ENCODE measurements at regions not wholly inside any gene's neighbourhood (a gene's known extent, or its start where the extent isn't known, plus 50 kb on each side); places are given as distances from the start of the nearest gene placed in this dataset.

DNA sequence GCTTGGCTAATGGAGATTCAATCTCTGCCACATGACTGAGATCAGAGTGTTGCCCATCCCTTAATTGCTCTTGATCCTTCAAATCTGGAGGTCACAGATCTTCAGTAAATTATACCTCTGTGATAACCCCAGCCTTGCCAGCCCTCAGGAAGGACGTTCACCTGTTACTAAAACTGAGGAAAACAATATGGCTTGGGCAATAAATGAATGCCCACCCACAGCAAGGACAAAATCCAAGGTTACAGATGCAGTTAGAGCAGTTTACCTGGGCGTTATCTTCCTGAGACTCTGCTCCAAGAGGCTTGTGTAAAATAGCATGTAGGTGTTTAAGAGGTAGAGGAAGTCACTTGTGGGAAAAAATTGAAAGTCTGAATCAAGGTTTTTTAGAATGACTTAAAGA is 69.3 kb upstream of the MAOA start:
- Histone ChIP-seq H3K9me3 (no peaks in the 10 kb centered on the region), H3K4me3 (ENCODE audit: low read depth, low read length) (no peak overlapping the region), H3K27me3 (replicated peaks; ENCODE audit: control insufficient read depth, insufficient read depth, low read length) (no peaks in the 10 kb centered on the region), H3K4me1 (peaks cover 5% of the 10 kb centered on the region; the same call in 1 of the 2 replicates), H3K36me3 (ENCODE audit: control insufficient read depth, insufficient read depth, low read length) (no peaks in the 10 kb centered on the region)
- POLR2A ChIA-PET, result no interaction called here
- BruUV-seq (replicated peaks), result no TSS peak
- DNase-seq, result no peak
- CTCF ChIA-PET, result no interaction called here
- no peak overlapping the region for H3K27ac Mint-ChIP-seq (ENCODE audit: unreplicated experiment)
- no peaks in the 10 kb centered on the region for H3K27me3 Mint-ChIP-seq (ENCODE audit: insufficient read depth, unreplicated experiment)
- H3K4me3 Mint-ChIP-seq (ENCODE audit: unreplicated experiment), result no peak overlapping the region
- no peaks in the 10 kb centered on the region for H3K36me3 Mint-ChIP-seq (ENCODE audit: insufficient read depth, unreplicated experiment)
- H3K4me1 Mint-ChIP-seq (ENCODE audit: low read depth, unreplicated experiment), result no peaks in the 10 kb centered on the region
- no peaks in the 10 kb centered on the region for H3K9me3 Mint-ChIP-seq (ENCODE audit: unreplicated experiment)
- intact Hi-C loops (cut with micrococcal nuclease; ENCODE audit: unreplicated experiment), result no loop called here
- TF ChIP-seq CTCF (IDR thresholded peaks at IDR 0.05; ENCODE audit: insufficient read depth in 1 of 2, low read depth in 1 of 2, low read length in 1 of 2, severe bottlenecking in 1 of 2, unreplicated experiment in 1 of 2), result no peak

GRCh38 chrX:43589735-43590134 is 66.4 kb upstream of the MAOA start:
- no peak for TF ChIP-seq CTCF (IDR thresholded peaks at IDR 0.05; ENCODE audit: insufficient read depth in 1 of 2, low read depth in 1 of 2, low read length in 1 of 2, severe bottlenecking in 1 of 2, unreplicated experiment in 1 of 2)
- no peak overlapping the region for H3K4me3 Mint-ChIP-seq (ENCODE audit: unreplicated experiment)
- Histone ChIP-seq H3K36me3 (ENCODE audit: control insufficient read depth, insufficient read depth, low read length) (no peaks in the 10 kb centered on the region), H3K9me3 (no peaks in the 10 kb centered on the region), H3K27me3 (replicated peaks; ENCODE audit: control insufficient read depth, insufficient read depth, low read length) (no peaks in the 10 kb centered on the region), H3K4me1 (peaks cover 5% of the 10 kb centered on the region; the same call in 1 of the 2 replicates), H3K4me3 (ENCODE audit: low read depth, low read length) (no peak overlapping the region)
- H3K27ac Mint-ChIP-seq (ENCODE audit: unreplicated experiment), result no peak overlapping the region
- no peaks in the 10 kb centered on the region for H3K9me3 Mint-ChIP-seq (ENCODE audit: unreplicated experiment)
- no TSS peak for BruUV-seq (replicated peaks)
- no peaks in the 10 kb centered on the region for H3K27me3 Mint-ChIP-seq (ENCODE audit: insufficient read depth, unreplicated experiment)
- POLR2A ChIA-PET, result no interaction called here
- peak in 1 of 2 experiments; percentile 2 for DNase-seq
- peaks cover 6% of the 10 kb centered on the region for H3K4me1 Mint-ChIP-seq (ENCODE audit: low read depth, unreplicated experiment)
- no peaks in the 10 kb centered on the region for H3K36me3 Mint-ChIP-seq (ENCODE audit: insufficient read depth, unreplicated experiment)
- intact Hi-C loops (cut with micrococcal nuclease; ENCODE audit: unreplicated experiment), result no loop called here
- CTCF ChIA-PET, result interaction anchor here (0.6 kb wide), 1 partner anchor 246 kb away, joined by 3 read pairs; no protein-coding TSS in a partner anchor

DNA sequence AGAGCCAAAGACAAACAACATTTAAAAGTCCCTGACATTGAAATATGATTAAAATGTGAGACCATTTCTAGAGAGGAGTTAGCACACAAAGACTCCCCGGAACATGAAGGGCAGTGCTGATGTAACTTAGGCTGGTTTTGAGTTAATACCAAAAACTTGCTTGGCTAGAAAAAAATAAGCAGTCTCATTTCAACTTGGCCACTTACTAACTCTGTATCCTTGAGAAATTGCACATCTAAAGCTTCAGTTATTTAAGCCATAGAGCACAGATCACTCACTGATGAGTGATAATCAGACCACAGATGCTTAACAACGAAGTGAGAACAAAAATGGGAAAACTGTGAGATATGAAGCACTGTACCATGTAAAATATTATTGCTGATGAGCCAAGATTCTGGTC is 65.9 kb upstream of the MAOA start:
- intact Hi-C loops (cut with micrococcal nuclease; ENCODE audit: unreplicated experiment), result no loop called here
- no peak overlapping the region for H3K27ac Mint-ChIP-seq (ENCODE audit: unreplicated experiment)
- ChIA-PET POLR2A (no interaction called here), CTCF (no interaction called here)
- H3K36me3 ChIP-seq (ENCODE audit: control insufficient read depth, insufficient read depth, low read length), result no peaks in the 10 kb centered on the region
- no peak for DNase-seq
- no peaks in the 10 kb centered on the region for H3K27me3 ChIP-seq (replicated peaks; ENCODE audit: control insufficient read depth, insufficient read depth, low read length)
- no peaks in the 10 kb centered on the region for H3K9me3 ChIP-seq
- H3K36me3 Mint-ChIP-seq (ENCODE audit: insufficient read depth, unreplicated experiment), result no peaks in the 10 kb centered on the region
- no TSS peak for BruUV-seq (replicated peaks)
- peaks cover 5% of the 10 kb centered on the region; the same call in 1 of the 2 replicates for H3K4me1 ChIP-seq
- no peaks in the 10 kb centered on the region for H3K9me3 Mint-ChIP-seq (ENCODE audit: unreplicated experiment)
- peaks cover 6% of the 10 kb centered on the region for H3K4me1 Mint-ChIP-seq (ENCODE audit: low read depth, unreplicated experiment)
- H3K27me3 Mint-ChIP-seq (ENCODE audit: insufficient read depth, unreplicated experiment), result no peaks in the 10 kb centered on the region
- TF ChIP-seq CTCF (IDR thresholded peaks at IDR 0.05; ENCODE audit: insufficient read depth in 1 of 2, low read depth in 1 of 2, low read length in 1 of 2, severe bottlenecking in 1 of 2, unreplicated experiment in 1 of 2), result no peak
- no peak overlapping the region for H3K4me3 ChIP-seq (ENCODE audit: low read depth, low read length)
- no peak overlapping the region for H3K4me3 Mint-ChIP-seq (ENCODE audit: unreplicated experiment)

All from Caco-2 (cell line).